Motor neuron (in vitro differentiated cells): ENCODE measurements at regions not wholly inside any gene's neighbourhood (a gene's known extent, or its start where the extent isn't known, plus 50 kb on each side); places are given as distances from the start of the nearest gene placed in this dataset.

Experiments
- ATAC-seq, 8 experiments: fragments of 200-7000 bp; cut with Tn5 transposase; replicated peaks in 6 of 8; 2 replicates each; pipeline ENCODE4 v1.8.0; 2021; ENCODE audit warnings: mild to moderate bottlenecking in 8 of 8, moderate library complexity in 8 of 8
- H3K27ac ChIP-seq, 2 donors: fragments of 250-450 bp; sonication (Bioruptor Pico); 2 replicates each; pipeline ENCODE4 v1.9.0; 2021; ENCODE audit warnings: antibody characterized with exemption in 2 of 2, mild to moderate bottlenecking in 2 of 2, moderate library complexity in 1 of 2
- H3K4me1 ChIP-seq, 2 donors: fragments of 250-450 bp; sonication (Bioruptor Pico); replicated peaks in 1 of 2; 2 replicates each; pipeline ENCODE4 v1.6.1; 2021; ENCODE audit warnings: antibody characterized with exemption in 2 of 2, mild to moderate bottlenecking in 2 of 2, moderate library complexity in 1 of 2
- H3K4me3 ChIP-seq, 5 donors: fragments of 250-450 bp; sonication (Bioruptor Pico); 2 replicates each; pipeline ENCODE4 v1.9.0; 2021; ENCODE audit warnings: antibody characterized with exemption in 5 of 5, mild to moderate bottlenecking in 5 of 5, moderate library complexity in 4 of 5
- WGBS, 10 experiments: fragments of 450-650 bp; shearing (Covaris generic); methylation state at CpG; one replicate each; pipeline ENCODE4 v1.0.0; 2022; 5-methylcytosine and 5-hydroxymethylcytosine counted together
- in situ Hi-C, 9 experiments: fragments of 400-800 bp; cut with MboI; loops; one replicate each; pipeline ENCODE4 v1.15.0; 2021; ENCODE audit warnings: low sequenced_read_pairs in 9 of 9, low pct_unique_long_range_greater_than_20kb in 2 of 9; ENCODE audit not compliant: unreplicated experiment in 9 of 9

DNA sequence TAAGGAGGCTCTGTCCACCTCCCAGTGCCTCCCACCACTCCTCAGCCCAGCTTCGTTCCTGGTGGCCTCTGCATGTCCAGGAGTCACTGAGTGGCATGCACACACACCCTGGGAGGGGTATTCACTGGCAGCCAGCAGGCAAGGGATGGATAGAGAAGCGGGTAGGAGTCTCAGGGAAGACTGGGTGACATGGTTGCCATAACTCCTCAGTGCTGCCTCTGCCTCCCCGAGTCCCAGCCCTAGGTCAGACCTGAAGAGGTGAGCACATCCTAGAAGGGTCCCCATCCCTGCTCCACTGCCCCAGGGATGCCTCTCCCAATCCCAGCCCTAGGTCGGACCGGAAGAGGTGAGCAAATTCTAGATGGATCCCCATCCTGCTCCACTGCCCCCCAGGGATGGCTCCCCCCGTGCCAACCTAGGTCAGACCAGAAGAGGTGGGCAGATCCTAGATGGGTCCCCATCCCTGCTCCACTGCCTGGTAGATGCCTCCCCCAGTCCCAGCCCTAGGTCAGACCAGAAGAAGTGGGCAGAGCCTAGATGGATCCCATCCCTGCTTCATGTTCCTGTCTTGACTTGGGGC is 197.0 kb downstream of the IRF8 start:
- ATAC-seq = no peak
- no peak overlapping the region for H3K4me3 ChIP-seq
- in situ Hi-C loops = no loop called here
- no peaks in the 10 kb centered on the region for H3K4me1 ChIP-seq
- WGBS, 10 experiments = 79 to 80% methylated on average over 1 to 2 of the region's 6 CpGs; no CpG with 5 or more reads in 8 of the 10 experiments
- no peak overlapping the region for H3K27ac ChIP-seq

- 0 to 100% (median 57%) methylated on average over 1 to 7 of the region's 7 CpGs; no CpG with 5 or more reads in 2 of the 10 experiments for WGBS, 10 experiments
- H3K27ac ChIP-seq = no peak overlapping the region
- no peak overlapping the region for H3K4me3 ChIP-seq
- H3K4me1 ChIP-seq = no peaks in the 10 kb centered on the region
- no peak for ATAC-seq
- in situ Hi-C loops = no loop called here
These were observed 197.9 kb downstream of the IRF8 start for GRCh38 chr16:86096850-86097249.

GRCh38 chr16:86099326-86099725 is 200.4 kb downstream of the IRF8 start:
- WGBS, 10 experiments = 32 to 70% (median 54%) methylated on average over 2 to 10 of the region's 10 CpGs; no CpG with 5 or more reads in 2 of the 10 experiments
- H3K4me3 ChIP-seq = no peak overlapping the region
- no peaks in the 10 kb centered on the region for H3K4me1 ChIP-seq
- in situ Hi-C loops = no loop called here
- no peak overlapping the region for H3K27ac ChIP-seq
- no peak for ATAC-seq

- ATAC-seq = peak in 2 of 8 experiments; percentile 55 to 98
- H3K27ac ChIP-seq = no peak overlapping the region
- no peak overlapping the region for H3K4me3 ChIP-seq
- in situ Hi-C loops = no loop called here
- no peaks in the 10 kb centered on the region for H3K4me1 ChIP-seq
- 5 to 100% (median 56%) methylated on average over 1 to 11 of the region's 11 CpGs for WGBS, 10 experiments
These were observed 201.5 kb downstream of the IRF8 start for GRCh38 chr16:86100205-86101136.

DNA sequence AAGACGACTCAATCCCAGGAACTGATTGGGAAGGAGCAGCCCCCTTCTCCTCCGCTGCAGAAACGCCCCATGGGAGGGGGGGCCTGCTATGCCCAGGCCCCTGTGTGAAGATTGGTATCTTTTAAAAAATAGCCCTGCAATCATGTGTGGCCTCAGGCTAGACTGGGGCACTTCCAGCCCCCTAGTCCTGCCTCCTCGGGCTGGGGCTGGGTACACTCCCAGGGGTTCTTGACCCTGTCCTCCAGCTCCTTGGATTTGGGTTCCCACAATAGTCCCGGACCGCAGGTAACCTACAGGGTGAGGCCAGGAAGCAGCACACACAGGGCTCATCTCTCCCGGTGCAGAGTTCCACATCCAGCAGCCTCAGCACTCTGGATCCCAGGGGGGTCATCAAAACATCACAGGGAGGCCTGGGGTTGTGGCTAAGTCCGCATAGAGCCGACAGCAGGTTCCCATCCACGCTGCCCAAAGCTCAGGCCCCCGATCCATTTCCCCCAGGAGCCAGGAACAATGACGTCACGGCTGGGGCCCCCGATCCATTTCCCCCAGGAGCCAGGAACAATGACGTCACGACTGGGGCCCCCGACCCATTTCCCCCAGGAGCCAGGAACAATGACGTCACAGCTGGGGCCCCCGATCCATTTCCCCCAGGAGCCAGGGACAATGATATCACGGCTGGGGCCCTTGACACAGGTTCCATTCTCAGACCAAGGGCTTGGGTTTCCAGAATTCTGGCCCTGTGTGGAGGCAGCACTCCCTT is 202.4 kb downstream of the IRF8 start:
- no peak overlapping the region for H3K4me3 ChIP-seq
- peak in 1 of 8 experiments; percentile 59 for ATAC-seq
- H3K27ac ChIP-seq = no peak overlapping the region
- in situ Hi-C loops = no loop called here
- no peaks in the 10 kb centered on the region for H3K4me1 ChIP-seq
- 0 to 80% (median 67%) methylated on average over 1 to 9 of the region's 20 CpGs; no CpG with 5 or more reads in 3 of the 10 experiments for WGBS, 10 experiments

- in situ Hi-C loops = no loop called here
- 20 to 73% methylated on average over 1 to 7 of the region's 8 CpGs; no CpG with 5 or more reads in 8 of the 10 experiments for whole genome bisulfite sequencing, 10 experiments
- H3K4me1 ChIP-seq = no peaks in the 10 kb centered on the region
These were observed 202.9 kb downstream of the IRF8 start for GRCh38 chr16:86101897-86102157.

DNA sequence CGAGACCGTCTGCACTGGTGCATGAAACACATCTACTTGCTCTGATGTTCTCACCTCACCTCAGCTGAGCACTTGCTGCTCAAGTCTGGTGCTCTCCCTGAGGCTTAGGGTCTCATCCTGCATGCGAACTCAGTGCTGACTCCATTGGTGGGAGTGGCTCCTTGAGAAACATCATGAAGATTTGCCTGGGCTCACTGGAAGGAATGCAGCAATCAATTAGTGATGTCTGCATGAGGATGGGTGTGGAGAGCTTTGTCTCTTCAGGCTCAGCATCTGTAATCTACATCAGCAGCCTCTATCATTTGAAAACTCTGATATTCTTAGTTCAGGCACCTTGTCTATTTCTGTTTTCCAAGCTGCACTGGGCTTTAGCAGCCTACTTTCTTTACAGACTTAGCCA is 204.4 kb downstream of the IRF8 start:
- Histone ChIP-seq H3K4me1 (no peaks in the 10 kb centered on the region), H3K4me3 (no peak overlapping the region), H3K27ac (no peak overlapping the region)
- ATAC-seq = no peak
- in situ Hi-C loops = no loop called here
- 67 to 78% methylated on average over 1 to 2 of the region's 3 CpGs; no CpG with 5 or more reads in 8 of the 10 experiments for WGBS, 10 experiments

More at GRCh38 chr16:86101897-86102157, 202.9 kb downstream of the IRF8 start:
- no peak for ATAC-seq
- Histone ChIP-seq H3K4me3 (no peak overlapping the region), H3K27ac (no peak overlapping the region)

DNA sequence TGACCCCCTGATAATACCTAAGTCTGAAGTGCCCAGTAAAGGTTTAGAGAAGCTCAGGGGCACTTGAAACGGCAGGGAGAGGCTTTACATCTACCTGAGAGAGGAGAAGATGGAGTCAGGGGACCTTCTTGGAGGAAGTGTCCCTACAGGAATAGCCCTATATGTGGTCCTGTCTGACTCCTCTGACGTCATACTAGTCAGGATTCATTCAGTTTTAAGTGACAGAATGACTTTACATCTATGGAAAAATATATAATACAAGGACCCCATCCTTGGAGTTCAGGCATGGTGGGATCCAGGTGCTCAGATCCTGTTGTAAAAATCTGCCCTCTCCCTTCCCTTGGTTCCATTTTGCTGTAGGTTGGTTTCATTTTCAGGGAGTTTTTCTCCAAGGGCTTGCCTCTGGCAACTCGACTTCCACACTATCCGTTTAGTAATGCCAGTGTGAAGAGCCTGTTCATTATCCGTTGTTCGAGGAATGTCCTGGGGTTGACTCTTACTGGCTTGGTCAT is 205.6 kb downstream of the IRF8 start:
- in situ Hi-C loops = no loop called here
- no peak for ATAC-seq
- Histone ChIP-seq H3K27ac (no peak overlapping the region), H3K4me3 (no peak overlapping the region), H3K4me1 (no peaks in the 10 kb centered on the region)
- WGBS, 10 experiments = 0 to 83% (median 39%) methylated on average over 1 to 5 of the region's 6 CpGs; no CpG with 5 or more reads in 2 of the 10 experiments

GRCh38 chr16:86107215-86107825 is 208.4 kb downstream of the IRF8 start:
- no peak overlapping the region for H3K27ac ChIP-seq
- no peaks in the 10 kb centered on the region for H3K4me1 ChIP-seq
- in situ Hi-C loops = no loop called here
- H3K4me3 ChIP-seq = no peak overlapping the region
- no peak for ATAC-seq
- WGBS, 10 experiments = 52 to 92% (median 83%) methylated on average over 1 to 13 of the region's 19 CpGs; no CpG with 5 or more reads in 3 of the 10 experiments

DNA sequence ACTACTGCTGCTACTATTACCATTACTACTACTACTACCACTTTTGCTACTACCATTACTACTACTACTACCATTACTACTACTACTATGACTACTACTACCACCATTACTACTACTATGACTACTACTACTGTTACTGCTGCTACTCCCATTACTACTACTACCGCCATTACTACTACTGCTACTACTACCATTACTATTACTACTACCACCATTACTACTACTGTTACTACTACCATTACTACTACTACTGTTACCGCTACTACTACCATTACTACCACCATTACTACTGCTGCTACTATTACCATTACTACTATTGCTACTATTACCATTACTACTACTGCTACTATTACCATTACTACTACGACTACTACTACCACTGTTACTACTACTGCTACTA is 209.1 kb downstream of the IRF8 start:
- WGBS, 10 experiments = 60 to 100% (median 90%) methylated on average over 1 to 3 of the region's 3 CpGs; no CpG with 5 or more reads in 1 of the 10 experiments
- Histone ChIP-seq H3K4me3 (no peak overlapping the region), H3K27ac (no peak overlapping the region), H3K4me1 (no peaks in the 10 kb centered on the region)
- no peak for ATAC-seq
- in situ Hi-C loops = no loop called here

- Histone ChIP-seq H3K4me3 (no peak overlapping the region), H3K27ac (no peak overlapping the region), H3K4me1 (no peaks in the 10 kb centered on the region)
- WGBS, 10 experiments = 33 to 80% (median 63%) methylated on average over 1 of the region's 1 CpG; no CpG with 5 or more reads in 7 of the 10 experiments
- ATAC-seq = no peak
- in situ Hi-C loops = no loop called here
These were observed 211.2 kb downstream of the IRF8 start for GRCh38 chr16:86110134-86110533.

DNA sequence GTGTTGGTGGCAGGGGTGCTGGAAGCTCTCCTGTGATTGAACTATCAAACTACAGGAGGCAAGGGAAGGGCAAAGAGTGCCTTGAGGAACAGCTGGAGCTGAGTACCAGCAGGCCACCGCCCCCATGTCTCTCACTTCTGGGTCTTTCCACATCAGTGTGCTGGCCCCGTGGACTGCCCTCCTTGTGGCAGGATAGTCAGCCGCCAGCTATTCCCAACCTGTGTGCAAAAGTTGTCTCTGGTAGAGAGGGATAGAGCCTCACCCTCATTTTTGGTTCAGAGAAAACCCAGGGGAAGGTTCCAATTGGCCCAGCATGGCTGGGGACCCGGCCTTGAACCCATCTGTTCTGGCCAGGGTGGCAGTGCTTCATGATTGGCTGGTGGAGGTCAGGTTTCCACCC is 211.8 kb downstream of the IRF8 start:
- Histone ChIP-seq H3K4me3 (no peak overlapping the region), H3K4me1 (no peaks in the 10 kb centered on the region), H3K27ac (no peak overlapping the region)
- in situ Hi-C loops = no loop called here
- WGBS, 10 experiments = 7 to 100% (median 90%) methylated on average over 1 to 3 of the region's 4 CpGs; no CpG with 5 or more reads in 7 of the 10 experiments
- no peak for ATAC-seq
